ENCODE measurements at regions not wholly inside any gene's neighbourhood (a gene's known extent, or its start where the extent isn't known, plus 50 kb on each side); places are given as distances from the start of the nearest gene placed in this dataset.
"Not testable (repeated sequence)": the region's sequence is repeated elsewhere in the genome, so short reads cannot be mapped to it uniquely, and the experiment has no call there.

DNA sequence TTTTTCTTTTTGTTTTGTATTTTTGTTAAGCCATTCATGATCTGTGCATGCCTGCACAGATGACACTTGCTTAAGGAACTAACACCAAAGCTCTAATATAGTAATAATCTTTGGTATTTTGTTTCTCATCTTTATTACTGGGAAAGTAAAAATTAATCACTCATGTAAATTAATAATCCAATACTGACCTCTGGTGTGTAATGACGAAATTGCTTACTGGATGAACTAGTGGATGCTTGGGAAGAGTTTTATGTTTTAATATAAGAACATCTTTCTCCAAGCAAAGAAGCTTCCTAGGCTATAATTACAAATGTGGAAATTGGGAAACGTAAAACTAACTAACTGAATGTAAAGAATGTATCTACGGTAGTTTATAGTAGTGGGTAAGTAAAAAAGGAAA, 147.9 kb downstream of the POTEC start:
- H3K4me3 ChIP-seq (ENCODE audit: low read length); H3K4me1 ChIP-seq (ENCODE audit: control insufficient read depth, insufficient read depth, low read length); H3K9ac ChIP-seq (ENCODE audit: low read depth, low read length); H3K36me3 ChIP-seq (ENCODE audit: insufficient read depth, low read length); H3K4me2 ChIP-seq (ENCODE audit: low read length); H3K9me3 ChIP-seq (replicated peaks; ENCODE audit: low read length); H3K27me3 ChIP-seq (ENCODE audit: control insufficient read depth, insufficient read depth, low read length): not testable (repeated sequence)

- H3K4me3 ChIP-seq (ENCODE audit: low read length); H3K4me2 ChIP-seq (ENCODE audit: low read length); H3K9me3 ChIP-seq (replicated peaks; ENCODE audit: low read length); H3K36me3 ChIP-seq (ENCODE audit: insufficient read depth, low read length); H3K9ac ChIP-seq (ENCODE audit: low read depth, low read length); H3K4me1 ChIP-seq (ENCODE audit: control insufficient read depth, insufficient read depth, low read length); H3K27me3 ChIP-seq (ENCODE audit: control insufficient read depth, insufficient read depth, low read length): not testable (repeated sequence)
Observed at GRCh38 chr18:14393563-14394103, 149.8 kb downstream of the POTEC start.

- H3K36me3 ChIP-seq (ENCODE audit: insufficient read depth, low read length); H3K9me3 ChIP-seq (replicated peaks; ENCODE audit: low read length); H3K9ac ChIP-seq (ENCODE audit: low read depth, low read length); H3K4me2 ChIP-seq (ENCODE audit: low read length); H3K4me1 ChIP-seq (ENCODE audit: control insufficient read depth, insufficient read depth, low read length); H3K4me3 ChIP-seq (ENCODE audit: low read length); H3K27me3 ChIP-seq (ENCODE audit: control insufficient read depth, insufficient read depth, low read length): not testable (repeated sequence)
Observed at GRCh38 chr18:14392604-14393003, 150.8 kb downstream of the POTEC start.

DNA sequence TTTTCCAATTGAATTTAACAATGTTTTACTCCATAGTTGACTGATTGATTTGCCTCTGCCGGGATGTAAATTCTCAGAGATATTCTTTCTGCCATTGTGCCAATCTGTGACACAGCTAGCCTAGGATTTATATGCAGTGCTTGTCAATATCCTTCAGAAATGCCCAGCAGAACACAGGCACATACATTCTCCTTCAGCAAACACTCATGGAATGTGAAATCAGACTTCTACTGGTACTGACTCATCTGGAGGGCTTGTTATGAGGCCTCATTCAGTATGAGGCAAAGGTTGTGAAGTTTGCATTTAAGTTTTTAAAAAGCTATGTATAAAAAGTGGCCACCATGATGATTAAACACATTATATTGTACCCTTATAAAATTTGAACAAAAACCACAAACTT, 158.4 kb downstream of the POTEC start:
- H3K4me2 ChIP-seq (ENCODE audit: low read length); H3K9ac ChIP-seq (ENCODE audit: low read depth, low read length); H3K4me1 ChIP-seq (ENCODE audit: control insufficient read depth, insufficient read depth, low read length); H3K4me3 ChIP-seq (ENCODE audit: low read length); H3K27me3 ChIP-seq (ENCODE audit: control insufficient read depth, insufficient read depth, low read length); H3K9me3 ChIP-seq (replicated peaks; ENCODE audit: low read length); H3K36me3 ChIP-seq (ENCODE audit: insufficient read depth, low read length): not testable (repeated sequence)

DNA sequence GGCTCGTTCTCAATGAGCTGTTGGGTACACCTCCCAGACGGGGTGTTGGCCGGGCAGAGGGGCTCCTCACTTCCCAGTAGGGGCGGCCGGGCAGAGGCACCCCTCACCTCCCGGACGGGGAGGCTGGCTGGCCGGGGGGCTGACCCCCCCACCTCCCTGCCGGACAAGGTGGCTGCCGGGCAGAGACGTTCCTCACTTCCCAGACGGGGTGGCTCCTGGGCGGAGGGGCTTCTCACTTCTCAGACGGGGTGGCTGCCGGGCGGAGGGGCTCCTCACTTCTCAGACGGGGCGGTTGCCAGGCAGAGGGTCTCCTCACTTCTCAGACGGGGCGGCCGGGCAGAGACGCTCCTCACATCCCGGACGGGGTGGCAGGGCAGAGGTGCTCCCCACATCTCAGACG, 160.7 kb downstream of the POTEC start:
- H3K9ac ChIP-seq (ENCODE audit: low read depth, low read length); H3K9me3 ChIP-seq (replicated peaks; ENCODE audit: low read length); H3K4me3 ChIP-seq (ENCODE audit: low read length): not testable (repeated sequence)

DNA sequence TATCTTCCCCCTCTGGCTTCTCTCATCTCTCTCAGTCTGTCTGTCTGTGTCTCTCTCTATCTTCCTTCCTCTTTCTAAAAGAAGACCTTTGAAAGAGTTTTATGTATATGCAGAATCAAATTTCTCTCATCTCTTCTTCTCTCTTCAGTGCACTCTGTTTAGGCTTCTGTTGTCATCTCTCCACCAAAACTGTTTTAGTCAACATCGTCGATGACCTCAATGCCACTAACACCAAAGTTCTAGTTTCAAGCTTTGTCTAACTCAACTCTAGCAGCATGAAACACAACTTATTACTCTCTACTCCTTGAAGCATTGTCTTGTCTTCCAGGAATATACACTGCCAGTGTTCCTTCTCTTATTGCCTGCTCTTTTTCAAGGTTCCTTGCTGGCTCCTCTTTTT, 163.9 kb downstream of the POTEC start:
- not testable (repeated sequence) for H3K4me2 ChIP-seq (ENCODE audit: low read length); H3K36me3 ChIP-seq (ENCODE audit: insufficient read depth, low read length); H3K4me3 ChIP-seq (ENCODE audit: low read length); H3K27me3 ChIP-seq (ENCODE audit: control insufficient read depth, insufficient read depth, low read length); H3K9me3 ChIP-seq (replicated peaks; ENCODE audit: low read length); H3K4me1 ChIP-seq (ENCODE audit: control insufficient read depth, insufficient read depth, low read length); H3K9ac ChIP-seq (ENCODE audit: low read depth, low read length)

More for the DNA sequence above, 160.7 kb downstream of the POTEC start:
- H3K27me3 ChIP-seq (ENCODE audit: control insufficient read depth, insufficient read depth, low read length); H3K4me2 ChIP-seq (ENCODE audit: low read length); H3K4me1 ChIP-seq (ENCODE audit: control insufficient read depth, insufficient read depth, low read length); H3K36me3 ChIP-seq (ENCODE audit: insufficient read depth, low read length): not testable (repeated sequence)

GRCh38 chr18:14378376-14378775, 165.0 kb downstream of the POTEC start:
- not testable (repeated sequence) for H3K36me3 ChIP-seq (ENCODE audit: insufficient read depth, low read length); H3K27me3 ChIP-seq (ENCODE audit: control insufficient read depth, insufficient read depth, low read length); H3K9me3 ChIP-seq (replicated peaks; ENCODE audit: low read length); H3K4me3 ChIP-seq (ENCODE audit: low read length); H3K4me1 ChIP-seq (ENCODE audit: control insufficient read depth, insufficient read depth, low read length); H3K9ac ChIP-seq (ENCODE audit: low read depth, low read length); H3K4me2 ChIP-seq (ENCODE audit: low read length)

DNA sequence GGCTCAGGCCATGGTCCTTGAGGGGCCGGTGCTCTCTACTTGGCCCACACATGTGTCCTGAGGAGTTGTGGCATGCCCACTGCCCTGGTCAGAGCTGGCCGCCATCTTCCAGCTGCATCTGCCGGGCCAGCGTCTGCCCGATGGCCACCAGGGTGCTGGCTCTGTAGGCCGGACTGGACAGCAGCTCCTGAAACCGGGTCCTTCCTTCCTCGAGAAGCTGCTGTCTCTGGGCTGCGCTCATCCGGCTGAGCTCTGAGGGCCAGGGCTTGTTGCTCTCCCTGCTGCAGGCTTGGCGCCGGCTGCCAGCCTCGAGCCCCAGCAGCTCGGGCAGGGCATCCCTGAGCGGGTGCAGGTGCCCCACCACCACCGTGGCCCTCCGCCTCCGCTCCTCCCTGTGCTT, 182.1 kb downstream of the POTEC start:
- H3K4me2 ChIP-seq (ENCODE audit: low read length); H3K9me3 ChIP-seq (replicated peaks; ENCODE audit: low read length); H3K9ac ChIP-seq (ENCODE audit: low read depth, low read length); H3K4me3 ChIP-seq (ENCODE audit: low read length); H3K36me3 ChIP-seq (ENCODE audit: insufficient read depth, low read length); H3K4me1 ChIP-seq (ENCODE audit: control insufficient read depth, insufficient read depth, low read length); H3K27me3 ChIP-seq (ENCODE audit: control insufficient read depth, insufficient read depth, low read length): not testable (repeated sequence)

DNA sequence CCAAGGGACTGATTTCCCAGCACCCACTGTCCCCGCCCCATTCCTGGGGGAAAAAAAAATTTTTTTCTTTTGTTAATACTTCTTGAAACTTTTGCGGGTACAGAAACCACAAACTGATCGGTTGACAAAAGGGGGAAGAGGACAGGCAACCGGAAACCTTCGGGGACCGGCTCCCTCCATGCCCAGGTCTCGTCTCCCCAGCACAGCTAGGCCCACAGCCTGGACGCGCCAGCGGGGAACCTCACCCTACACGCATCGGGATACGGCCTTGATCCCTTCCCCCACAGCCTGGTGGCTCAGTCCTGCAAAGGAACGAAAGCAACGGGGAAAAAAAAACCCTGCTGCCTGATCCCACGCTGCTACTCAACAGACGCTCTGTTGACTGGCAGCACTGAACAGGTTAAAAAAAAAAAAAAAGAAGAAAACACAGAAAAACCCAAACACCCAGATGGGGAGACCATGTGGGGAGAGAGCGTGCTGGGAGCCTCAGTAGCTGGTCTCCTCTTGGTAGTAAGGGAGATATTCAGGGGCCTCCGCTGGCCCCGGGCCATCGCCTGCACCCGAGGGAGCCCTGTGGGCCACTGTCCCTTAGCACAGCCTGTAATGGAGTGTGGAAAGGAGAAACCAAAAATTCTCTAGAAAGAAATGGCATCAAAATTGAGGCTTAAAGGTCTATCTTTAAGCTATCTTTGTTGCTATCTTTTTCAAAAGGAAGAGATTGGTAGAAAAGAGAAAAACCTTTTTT, 185.7 kb downstream of the POTEC start:
- not testable (repeated sequence) for H3K4me2 ChIP-seq (ENCODE audit: low read length); H3K9me3 ChIP-seq (replicated peaks; ENCODE audit: low read length); H3K36me3 ChIP-seq (ENCODE audit: insufficient read depth, low read length); H3K4me1 ChIP-seq (ENCODE audit: control insufficient read depth, insufficient read depth, low read length); H3K27me3 ChIP-seq (ENCODE audit: control insufficient read depth, insufficient read depth, low read length); H3K9ac ChIP-seq (ENCODE audit: low read depth, low read length); H3K4me3 ChIP-seq (ENCODE audit: low read length)

DNA sequence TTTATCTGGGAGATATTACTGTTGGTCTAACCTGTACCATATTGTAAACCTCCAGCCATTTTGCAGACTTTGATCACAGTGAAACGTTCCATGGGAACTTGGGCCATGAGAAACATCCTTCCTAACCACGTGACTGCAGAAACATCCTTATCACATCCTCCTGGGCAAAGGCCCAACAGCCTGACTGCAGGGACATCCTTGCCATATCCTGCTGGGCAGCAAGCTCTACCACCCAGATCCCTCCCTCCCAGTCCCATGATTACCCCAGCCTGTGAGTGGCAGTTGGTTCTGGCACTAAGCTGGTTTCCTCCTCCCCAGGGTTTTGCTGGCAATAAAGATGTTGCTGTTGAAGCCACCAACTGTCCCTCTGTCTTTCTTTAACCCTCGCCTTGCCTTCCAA, 201.2 kb downstream of the POTEC start:
- not testable (repeated sequence) for H3K9ac ChIP-seq (ENCODE audit: low read depth, low read length); H3K4me2 ChIP-seq (ENCODE audit: low read length); H3K27me3 ChIP-seq (ENCODE audit: control insufficient read depth, insufficient read depth, low read length); H3K36me3 ChIP-seq (ENCODE audit: insufficient read depth, low read length); H3K9me3 ChIP-seq (replicated peaks; ENCODE audit: low read length); H3K4me1 ChIP-seq (ENCODE audit: control insufficient read depth, insufficient read depth, low read length); H3K4me3 ChIP-seq (ENCODE audit: low read length)

DNA sequence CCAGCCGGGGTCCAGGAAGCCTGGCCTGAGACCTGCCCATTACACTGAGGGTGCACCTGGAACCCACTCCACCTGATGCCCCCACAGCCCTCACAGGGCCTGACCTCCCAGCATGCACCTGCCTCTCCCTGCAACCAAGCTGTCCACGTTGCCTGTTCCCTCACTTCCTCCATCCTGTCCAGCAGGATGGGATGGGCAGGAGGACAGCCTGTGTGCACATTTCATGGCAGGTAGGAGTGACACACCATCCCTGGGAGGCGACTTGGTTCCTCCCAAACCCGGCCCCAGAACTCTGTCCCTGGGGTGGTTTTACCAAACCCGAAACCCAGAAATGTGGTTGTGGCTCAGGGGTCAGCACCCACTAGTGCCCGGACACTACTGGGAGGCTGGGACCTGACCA, 203.8 kb upstream of the ZNF519 start:
- not testable (repeated sequence) for H3K9me3 ChIP-seq (replicated peaks; ENCODE audit: low read length); H3K36me3 ChIP-seq (ENCODE audit: insufficient read depth, low read length); H3K4me1 ChIP-seq (ENCODE audit: control insufficient read depth, insufficient read depth, low read length); H3K27me3 ChIP-seq (ENCODE audit: control insufficient read depth, insufficient read depth, low read length); H3K4me2 ChIP-seq (ENCODE audit: low read length); H3K4me3 ChIP-seq (ENCODE audit: low read length); H3K9ac ChIP-seq (ENCODE audit: low read depth, low read length)

GRCh38 chr18:14321217-14321616, 189.0 kb upstream of the ZNF519 start:
- not testable (repeated sequence) for H3K27me3 ChIP-seq (ENCODE audit: control insufficient read depth, insufficient read depth, low read length); H3K4me2 ChIP-seq (ENCODE audit: low read length); H3K4me3 ChIP-seq (ENCODE audit: low read length); H3K36me3 ChIP-seq (ENCODE audit: insufficient read depth, low read length); H3K9me3 ChIP-seq (replicated peaks; ENCODE audit: low read length); H3K9ac ChIP-seq (ENCODE audit: low read depth, low read length); H3K4me1 ChIP-seq (ENCODE audit: control insufficient read depth, insufficient read depth, low read length)
